Common myeloid progenitor, CD34-positive (primary cell): ENCODE measurements at regions not wholly inside any gene's neighbourhood (a gene's known extent, or its start where the extent isn't known, plus 50 kb on each side); places are given as distances from the start of the nearest gene placed in this dataset.

Source experiments
- CTCF ChIA-PET: fragments of 350-600 bp; sonication (Branson Sonifier 250); formaldehyde crosslinking; loops from one replicate; lab custom pipeline; 2021; ENCODE audit warnings: antibody characterized with exemption; lab: Charles Lee
- POLR2A ChIA-PET: fragments of 350-600 bp; sonication (Branson Sonifier 250); formaldehyde crosslinking; loops from one replicate; lab custom pipeline; 2021; ENCODE audit warnings: antibody characterized with exemption; lab: Charles Lee
- DNase-seq, 3 donors: peaks; one replicate each; pipeline versions ENCODE4 v3.0.0 to v3.0.0-alpha.2; 2013
- H3K27ac ChIP-seq, 2 experiments: 1 replicate in 1 of 2; 2 replicates in 1 of 2; pipeline ENCODE4 v1.7.0; 2013; ENCODE audit warnings: inconsistent platforms in 2 of 2, low read length in 2 of 2, mild to moderate bottlenecking in 2 of 2, low read depth in 1 of 2, moderate library complexity in 1 of 2; ENCODE audit not compliant: severe bottlenecking in 2 of 2, insufficient read depth in 1 of 2, poor library complexity in 1 of 2
- H3K27me3 ChIP-seq, 5 experiments: replicated peaks in 2 of 5; 1 replicate in 3 of 5; 2 replicates in 2 of 5; pipeline versions ENCODE4 v1.6.1 to v1.7.0; 2013; ENCODE audit warnings: low read length in 4 of 5, mild to moderate bottlenecking in 2 of 5, moderate library complexity in 2 of 5, inconsistent platforms in 1 of 5; ENCODE audit not compliant: insufficient read depth in 5 of 5, control insufficient read depth in 4 of 5
- H3K36me3 ChIP-seq, 4 experiments: 1 replicate in 2 of 4; 2 replicates in 2 of 4; pipeline versions ENCODE4 v1.6.1 to v1.7.0; 2013; ENCODE audit warnings: low read length in 3 of 4, control low read depth in 1 of 4, mild to moderate bottlenecking in 1 of 4; ENCODE audit not compliant: control insufficient read depth in 4 of 4, insufficient read depth in 4 of 4
- H3K4me1 ChIP-seq, 4 experiments: 1 replicate in 3 of 4; 2 replicates in 1 of 4; pipeline versions ENCODE4 v1.6.1 to v1.7.1; 2013; ENCODE audit warnings: low read length in 3 of 4, mild to moderate bottlenecking in 3 of 4, control low read depth in 1 of 4, inconsistent platforms in 1 of 4, moderate library complexity in 1 of 4; ENCODE audit not compliant: control insufficient read depth in 4 of 4, insufficient read depth in 4 of 4; ENCODE audit errors: control extremely low read depth in 1 of 4
- H3K4me3 ChIP-seq, 7 experiments: 1 replicate in 4 of 7; 2 replicates in 3 of 7; pipeline versions ENCODE4 v1.5.1 to v1.7.0; 2013; ENCODE audit warnings: mild to moderate bottlenecking in 7 of 7, low read length in 6 of 7, moderate library complexity in 6 of 7, inconsistent platforms in 2 of 7, low read depth in 2 of 7, control low read depth in 1 of 7; ENCODE audit not compliant: insufficient read depth in 4 of 7, control insufficient read depth in 1 of 7; ENCODE audit errors: extremely low read depth in 1 of 7
- H3K9me3 ChIP-seq, 5 experiments: 1 replicate in 4 of 5; 2 replicates in 1 of 5; pipeline versions ENCODE4 v1.6.1 to v1.7.1; 2013; ENCODE audit warnings: low read length in 4 of 5, mild to moderate bottlenecking in 2 of 5, inconsistent platforms in 1 of 5, low read depth in 1 of 5, moderate library complexity in 1 of 5; ENCODE audit not compliant: control insufficient read depth in 4 of 5, insufficient read depth in 2 of 5; ENCODE audit errors: control extremely low read depth in 1 of 5
- WGBS: methylation state at CpG from one replicate; pipeline ENCODE4 v1.1.5; 2013; ENCODE audit not compliant: insufficient coverage; 5-methylcytosine and 5-hydroxymethylcytosine counted together

DNA sequence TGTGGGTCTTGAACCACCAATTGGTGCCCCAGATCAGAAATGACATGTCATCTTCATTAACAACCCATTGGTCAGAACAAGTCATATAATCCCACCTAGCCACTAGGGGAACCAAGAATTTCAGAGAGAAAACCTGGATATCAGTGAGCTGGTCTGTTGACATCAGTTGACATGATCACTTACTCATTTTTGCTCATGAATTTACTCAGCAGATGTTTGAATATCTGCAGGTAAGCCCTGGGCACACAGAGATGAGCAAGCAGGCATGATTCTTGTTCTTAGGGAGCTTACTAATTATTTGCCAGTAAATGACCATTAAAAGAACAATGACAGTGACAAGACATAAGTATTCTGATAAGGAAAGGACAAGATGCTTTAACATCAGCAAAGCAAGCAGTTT, 64.3 kb upstream of the PLCL2 start:
- Histone ChIP-seq H3K4me3 (no peak overlapping the region), H3K27ac (no peak overlapping the region), H3K27me3 (no peaks in the 10 kb centered on the region), H3K36me3 (no peaks in the 10 kb centered on the region), H3K9me3 (peaks cover 0 to 7% (median 0%) of the 10 kb centered on the region in 5 experiments), H3K4me1 (peaks cover 0 to 6% (median 3%) of the 10 kb centered on the region in 4 experiments)
- DNase-seq = no peak
- ChIA-PET CTCF (interaction anchor here (1.0 to 1.1 kb wide), 2 partner anchors 10 to 221 kb away, joined by 3 read pairs; no protein-coding TSS in a partner anchor), POLR2A (no interaction called here)

DNA sequence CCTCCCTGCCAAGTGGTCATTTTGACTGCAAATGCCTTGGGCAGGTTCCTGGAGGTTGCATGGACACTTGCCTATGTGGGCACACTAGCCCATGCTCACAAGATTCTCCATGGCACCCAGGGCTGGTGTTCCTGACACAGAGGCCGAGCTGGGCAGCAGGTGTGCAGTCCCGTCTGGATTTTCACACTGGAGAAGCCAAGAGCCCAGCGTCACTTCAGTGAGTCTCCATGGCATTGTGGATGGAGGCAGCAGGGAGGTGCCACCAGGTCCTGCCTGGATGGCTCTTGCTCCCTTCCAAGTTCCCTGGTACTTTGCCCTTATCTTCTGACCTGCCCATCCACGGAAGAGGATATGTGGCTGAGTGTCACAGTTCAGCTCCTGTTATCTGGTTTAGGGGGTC, 63.7 kb upstream of the PLCL2 start:
- ChIA-PET CTCF (interaction anchor here (0.6 to 1.1 kb wide), 3 partner anchors 10 to 221 kb away, joined by 3 read pairs; no protein-coding TSS in a partner anchor), POLR2A (no interaction called here)
- whole genome bisulfite sequencing = 97% methylated on average over 3 of the region's 4 CpGs

DNA sequence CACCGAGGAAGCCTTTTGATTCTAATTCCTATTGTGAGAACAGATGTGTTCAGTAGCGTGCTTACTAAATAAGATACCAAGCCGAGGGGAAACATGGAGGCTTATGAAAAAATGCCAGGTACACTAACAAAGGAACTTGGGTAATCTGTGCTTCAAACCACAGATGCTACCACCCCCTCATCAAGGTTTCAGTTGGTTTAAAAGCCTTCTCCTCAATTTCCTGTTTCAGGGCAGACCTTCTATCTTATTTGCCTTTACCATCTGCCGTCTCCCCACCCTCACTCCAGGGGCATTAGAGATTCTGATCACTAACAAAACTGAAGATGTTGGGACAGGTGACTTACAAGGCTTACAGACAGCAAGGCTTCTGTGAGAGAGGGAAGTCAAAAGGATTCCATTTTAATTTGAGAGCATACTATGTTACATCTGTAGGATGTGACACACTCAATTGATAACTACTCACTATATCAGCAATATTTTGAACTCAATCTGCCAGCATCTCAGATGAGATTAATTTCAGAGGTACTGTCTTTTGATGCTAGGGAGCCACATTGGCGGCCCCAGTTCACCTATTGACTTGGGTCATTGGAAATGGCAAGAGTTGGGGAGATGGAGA, 60.6 kb upstream of the PLCL2 start:
- Histone ChIP-seq H3K27ac (no peak overlapping the region), H3K36me3 (no peaks in the 10 kb centered on the region), H3K9me3 (peaks cover 0 to 2% (median 0%) of the 10 kb centered on the region in 5 experiments), H3K27me3 (no peaks in the 10 kb centered on the region), H3K4me3 (no peak overlapping the region), H3K4me1 (peaks cover 0 to 6% (median 3%) of the 10 kb centered on the region in 4 experiments)
- peak in 2 of 3 donors; percentile 32 to 51 for DNase-seq
- ChIA-PET POLR2A (no interaction called here), CTCF (interaction anchor here (1.6 kb wide), 1 partner anchor 15 kb away, joined by 5 read pairs; no protein-coding TSS in a partner anchor)
- WGBS = 60% methylated on average over 3 of the region's 5 CpGs

More for the DNA sequence above, 63.7 kb upstream of the PLCL2 start:
- Histone ChIP-seq H3K27ac (no peak overlapping the region), H3K4me3 (no peak overlapping the region), H3K9me3 (peaks cover 0 to 7% (median 0%) of the 10 kb centered on the region in 5 experiments), H3K27me3 (no peaks in the 10 kb centered on the region), H3K36me3 (no peaks in the 10 kb centered on the region), H3K4me1 (peaks cover 0 to 6% (median 3%) of the 10 kb centered on the region in 4 experiments)
- DNase-seq = no peak

DNA sequence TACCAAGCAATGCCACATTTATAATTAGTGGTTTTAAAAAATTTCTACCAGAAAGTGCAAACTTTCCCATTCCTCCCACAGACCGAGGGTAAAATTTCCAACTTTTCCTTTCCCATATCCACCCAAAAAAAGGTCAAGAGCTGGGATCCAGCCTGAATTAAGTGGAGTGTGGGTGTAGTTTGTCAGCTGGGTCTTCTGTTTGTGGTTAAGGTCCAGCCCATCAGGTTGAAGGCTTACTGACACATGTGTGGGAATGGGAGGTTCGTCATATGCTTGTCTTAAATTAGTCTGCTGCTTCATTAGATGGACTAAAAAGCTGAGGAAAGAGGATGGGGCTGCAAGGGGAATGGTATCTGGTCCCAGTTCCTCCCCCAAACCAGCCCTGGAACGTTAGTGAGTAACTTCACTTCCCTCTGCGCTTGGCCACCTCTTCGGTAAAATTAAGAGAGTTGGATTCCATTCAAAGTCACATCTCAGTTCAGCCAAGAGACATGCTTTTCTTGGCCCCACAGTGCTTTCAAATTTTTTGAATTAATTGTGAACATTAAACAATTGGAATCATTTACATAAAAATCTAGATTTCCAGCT, 59.0 kb upstream of the PLCL2 start:
- Histone ChIP-seq H3K9me3 (no peaks in the 10 kb centered on the region), H3K4me1 (peaks cover 0 to 6% (median 3%) of the 10 kb centered on the region in 4 experiments), H3K27me3 (no peaks in the 10 kb centered on the region), H3K36me3 (no peaks in the 10 kb centered on the region), H3K4me3 (no peak overlapping the region), H3K27ac (no peak overlapping the region)
- no peak for DNase-seq
- CTCF ChIA-PET = interaction anchor here (1.6 to 2.8 kb wide), 2 partner anchors 10 to 407 kb away, joined by 5 to 6 read pairs; no protein-coding TSS in a partner anchor
- POLR2A ChIA-PET = no interaction called here
- WGBS = 83% methylated on average over 2 of the region's 5 CpGs

DNA sequence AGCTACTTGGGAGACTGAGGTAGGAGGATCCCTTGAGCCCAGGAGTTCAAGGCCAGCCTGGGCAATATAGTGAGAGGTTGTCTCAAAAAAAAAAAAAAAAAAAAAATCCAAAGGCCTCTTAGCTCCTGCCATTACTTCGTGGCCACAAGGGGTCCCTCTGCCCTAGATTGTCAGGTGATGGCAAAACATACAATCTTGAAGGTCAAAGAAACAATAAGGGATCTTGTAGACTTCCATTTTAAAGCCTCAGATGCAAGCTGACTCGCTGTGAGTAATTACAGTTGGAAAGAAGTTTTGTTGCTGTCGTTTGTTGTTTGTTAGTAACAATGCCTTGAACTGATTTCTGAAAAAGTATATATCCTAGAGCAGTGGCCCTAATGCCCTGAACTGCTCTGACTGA, 55.9 kb upstream of the PLCL2 start:
- WGBS = 64% methylated on average over 3 of the region's 3 CpGs
- H3K36me3 ChIP-seq = no peaks in the 10 kb centered on the region
- CTCF ChIA-PET = interaction anchor here (0.6 to 1.5 kb wide), 8 partner anchors 14 to 412 kb away, joined by 3 to 5 read pairs (median 3); no protein-coding TSS in a partner anchor
- H3K9me3 ChIP-seq = no peaks in the 10 kb centered on the region
- H3K4me1 ChIP-seq = peaks cover 0 to 5% (median 2%) of the 10 kb centered on the region in 4 experiments
- H3K27ac ChIP-seq = no peak overlapping the region
- DNase-seq = peak; percentile 65 to 83 (median 79)
- no peak overlapping the region for H3K4me3 ChIP-seq
- H3K27me3 ChIP-seq = no peaks in the 10 kb centered on the region
- POLR2A ChIA-PET = interaction anchor here (0.6 kb wide), 2 partner anchors 132 to 397 kb away, joined by 3 read pairs; no protein-coding TSS in a partner anchor

DNA sequence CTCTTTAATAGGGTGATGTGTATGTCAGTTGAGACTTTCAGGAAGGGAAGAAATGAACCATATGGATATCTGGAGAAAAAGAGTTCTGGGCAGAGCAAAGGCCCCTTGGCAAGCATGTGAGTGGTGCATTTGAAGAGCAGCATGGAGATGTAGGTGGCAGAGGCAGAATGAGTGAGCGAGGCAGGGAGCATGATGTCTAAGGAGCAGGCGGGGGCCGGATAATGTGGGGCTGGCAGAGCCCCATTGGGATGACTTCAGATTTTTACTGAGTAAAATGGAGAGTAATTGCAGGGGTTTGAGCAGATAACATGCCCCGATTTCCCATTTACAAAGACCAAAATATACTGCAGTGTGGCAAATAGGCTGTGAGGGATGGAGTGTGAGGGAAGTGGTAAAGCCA, 52.9 kb upstream of the PLCL2 start:
- CTCF ChIA-PET = interaction anchor here (1.3 kb wide), 1 partner anchor 52 kb away, joined by 4 read pairs; the partner anchor contains the start of gene PLCL2
- POLR2A ChIA-PET = no interaction called here
- no peaks in the 10 kb centered on the region for H3K27me3 ChIP-seq
- H3K4me1 ChIP-seq = no peaks in the 10 kb centered on the region
- H3K9me3 ChIP-seq = no peaks in the 10 kb centered on the region
- no CpG with 5 or more reads among the region's 4 CpGs for WGBS
- H3K4me3 ChIP-seq = no peak overlapping the region
- H3K27ac ChIP-seq = no peak overlapping the region
- H3K36me3 ChIP-seq = no peaks in the 10 kb centered on the region
- no peak for DNase-seq

DNA sequence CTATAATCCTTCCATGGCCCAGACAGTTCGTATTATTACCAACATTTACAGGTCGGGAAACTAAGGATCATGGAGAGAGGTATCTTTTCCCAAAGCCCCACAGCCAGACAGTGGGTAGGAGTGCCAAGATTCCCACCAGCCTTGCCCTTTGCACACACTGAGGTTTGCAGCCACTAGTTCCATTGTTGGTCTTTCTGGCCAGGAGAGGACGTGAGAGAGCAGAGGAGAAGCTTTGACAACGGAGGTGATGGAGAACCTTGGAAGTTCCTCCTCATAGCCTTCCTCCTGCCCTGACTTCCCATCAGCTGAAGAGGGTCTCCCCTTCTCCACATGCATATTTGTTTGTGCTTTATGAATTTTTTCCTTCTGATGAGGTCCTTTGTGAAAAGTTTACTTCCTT, 50.5 kb upstream of the PLCL2 start:
- no peak for DNase-seq
- 100% methylated on average over 1 of the region's 4 CpGs for WGBS
- Histone ChIP-seq H3K27me3 (no peaks in the 10 kb centered on the region), H3K4me1 (peaks cover 0 to 6% (median 0%) of the 10 kb centered on the region in 4 experiments), H3K4me3 (no peak overlapping the region), H3K36me3 (no peaks in the 10 kb centered on the region), H3K27ac (no peak overlapping the region), H3K9me3 (no peaks in the 10 kb centered on the region)
- ChIA-PET CTCF (interaction anchor here (1.0 to 1.2 kb wide), 2 partner anchors 30 to 32 kb away, joined by 3 read pairs; no protein-coding TSS in a partner anchor), POLR2A (no interaction called here)
